ENCODE measurements at regions not wholly inside any gene's neighbourhood (a gene's known extent, or its start where the extent isn't known, plus 50 kb on each side); places are given as distances from the start of the nearest gene placed in this dataset.

DNA sequence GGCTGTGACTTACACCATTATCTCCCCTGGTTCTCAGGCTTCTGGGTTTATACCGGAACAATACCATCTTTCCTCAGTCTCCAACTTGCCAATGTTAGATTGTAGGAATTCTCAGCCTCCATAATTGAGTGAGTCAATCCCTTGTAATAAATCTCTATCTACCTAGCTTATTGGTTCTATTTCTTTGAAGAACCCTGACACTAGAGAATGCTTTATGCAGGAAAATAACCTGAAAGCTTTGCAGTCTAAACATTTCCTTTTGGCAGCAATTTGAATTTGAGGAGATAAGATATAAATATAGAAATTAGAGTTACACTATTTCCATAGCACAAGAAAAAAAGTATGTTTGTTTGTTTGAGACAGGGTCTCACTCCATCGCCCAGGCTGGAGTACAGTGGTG, 278.1 kb upstream of the CDH18 start:
- DNase-seq = no peak

DNA sequence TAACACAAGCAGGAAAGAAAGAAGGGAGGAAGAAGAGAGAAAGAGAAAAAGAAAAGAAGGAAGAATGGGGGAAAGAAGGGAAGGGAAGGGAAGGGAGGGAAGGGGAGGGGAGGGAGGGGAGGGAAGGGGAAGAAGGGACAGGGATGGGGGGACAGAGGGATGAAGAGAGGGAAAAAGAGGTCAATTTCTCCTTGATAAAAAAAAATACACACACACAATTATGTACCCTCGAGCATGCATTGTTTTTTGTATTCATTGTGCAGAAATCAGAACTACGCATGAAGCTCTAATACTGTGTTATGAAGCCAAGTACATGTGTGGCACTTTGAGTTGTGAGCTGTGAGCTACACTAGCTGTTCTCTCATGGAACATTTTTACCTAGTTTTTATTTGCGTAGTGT, 274.9 kb upstream of the CDH18 start:
- DNase-seq = no peak

GRCh38 chr5:20254748-20255147, 266.7 kb upstream of the CDH18 start:
- DNase-seq = no peak

GRCh38 chr5:20248118-20248517, 260.1 kb upstream of the CDH18 start:
- DNase-seq = no peak

GRCh38 chr5:20245432-20245974, 257.5 kb upstream of the CDH18 start:
- DNase-seq = no peak

- no peak for DNase-seq
Observed at GRCh38 chr5:20241351-20241750, 253.4 kb upstream of the CDH18 start.

- no peak for DNase-seq
Observed at GRCh38 chr5:20231040-20231439, 243.0 kb upstream of the CDH18 start.

DNA sequence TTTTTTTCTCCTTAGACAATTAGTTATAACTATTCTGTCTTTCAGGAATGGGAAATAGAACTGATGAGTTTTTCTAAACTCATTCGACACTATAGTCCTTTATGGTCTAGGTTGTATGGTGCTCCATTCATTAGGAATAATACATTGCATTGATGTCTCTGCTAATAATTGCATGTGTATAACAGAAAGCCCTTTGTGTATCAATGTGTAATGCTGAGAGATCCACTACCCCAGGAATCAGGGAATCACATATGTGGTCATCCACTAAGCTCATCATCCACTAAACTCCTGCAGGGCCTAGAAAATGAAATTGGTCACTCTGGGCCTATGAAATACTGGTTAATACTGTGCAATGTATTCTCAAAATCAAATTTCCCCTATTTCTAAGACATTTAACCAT, 242.0 kb upstream of the CDH18 start:
- DNase-seq = peak in 1 of 14 donors; percentile 49

GRCh38 chr5:20229303-20230005, 241.5 kb upstream of the CDH18 start:
- DNase-seq = peak in 1 of 14 donors; percentile 55

GRCh38 chr5:20224966-20225365, 237.0 kb upstream of the CDH18 start:
- DNase-seq = no peak

GRCh38 chr5:20224046-20224445, 236.0 kb upstream of the CDH18 start:
- no peak for DNase-seq

DNA sequence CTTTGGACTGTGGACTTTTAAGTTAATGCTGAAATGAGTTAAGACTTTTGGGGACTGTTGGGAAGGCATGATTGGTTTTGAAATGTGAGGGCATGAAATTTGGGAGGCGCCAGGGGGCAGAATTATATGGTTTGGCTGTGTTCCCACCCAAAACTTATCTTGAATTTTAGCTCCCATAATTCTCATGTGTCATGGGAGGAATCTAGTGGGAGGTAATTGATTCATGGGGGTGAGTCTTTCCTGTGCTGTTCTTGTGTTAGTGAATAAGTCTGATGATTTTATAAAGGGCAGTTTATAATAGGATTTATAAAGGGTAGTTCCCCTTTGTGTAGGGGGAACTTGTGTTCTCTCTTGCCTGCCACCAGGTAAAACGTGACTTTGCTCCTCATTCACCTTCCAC, 235.5 kb upstream of the CDH18 start:
- DNase-seq = no peak

GRCh38 chr5:20215257-20215656, 227.3 kb upstream of the CDH18 start:
- no peak for DNase-seq

- no peak for DNase-seq
Observed at GRCh38 chr5:20213803-20214202, 225.8 kb upstream of the CDH18 start.

DNA sequence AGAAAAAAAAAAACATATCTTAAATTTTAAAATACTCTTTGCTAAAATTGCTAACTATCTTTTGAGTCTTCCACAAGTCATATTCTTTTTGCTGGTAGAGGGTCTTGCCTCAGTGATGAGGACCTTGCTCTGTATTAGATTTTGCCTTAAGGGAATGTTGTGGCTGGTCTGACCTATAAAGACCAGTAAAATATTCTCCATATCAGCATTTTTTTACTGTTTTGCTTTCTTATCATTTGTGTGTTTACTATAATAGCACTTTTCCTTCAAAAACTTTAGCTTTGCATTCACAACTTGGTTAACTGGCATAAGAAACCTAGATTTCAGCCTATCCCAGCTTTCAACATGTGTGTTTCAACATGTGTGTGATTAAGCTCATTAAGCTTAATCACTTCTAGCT, 224.7 kb upstream of the CDH18 start:
- DNase-seq = no peak

DNA sequence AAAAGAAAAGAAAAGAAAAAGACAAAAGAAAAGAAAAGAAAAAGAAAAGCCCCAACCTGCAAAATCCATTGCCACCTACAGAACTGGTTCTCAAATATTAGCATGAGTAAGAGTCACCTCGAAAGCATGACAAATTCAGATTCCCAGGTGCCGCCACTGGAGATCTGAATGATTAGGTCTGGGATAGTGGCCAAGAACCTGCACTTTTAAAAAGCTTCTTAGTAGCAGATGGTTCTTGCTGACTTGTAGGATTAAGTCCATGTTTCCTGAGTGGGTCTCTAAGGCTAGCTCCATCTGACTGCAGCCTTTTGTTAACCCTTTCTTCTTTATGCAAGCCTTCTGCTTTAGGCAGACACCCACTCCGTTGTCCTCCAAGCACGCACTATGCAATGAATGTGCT, 178.5 kb upstream of the CDH18 start:
- DNase-seq = no peak

- DNase-seq = no peak
Observed at GRCh38 chr5:20158006-20158405, 170.0 kb upstream of the CDH18 start.

DNA sequence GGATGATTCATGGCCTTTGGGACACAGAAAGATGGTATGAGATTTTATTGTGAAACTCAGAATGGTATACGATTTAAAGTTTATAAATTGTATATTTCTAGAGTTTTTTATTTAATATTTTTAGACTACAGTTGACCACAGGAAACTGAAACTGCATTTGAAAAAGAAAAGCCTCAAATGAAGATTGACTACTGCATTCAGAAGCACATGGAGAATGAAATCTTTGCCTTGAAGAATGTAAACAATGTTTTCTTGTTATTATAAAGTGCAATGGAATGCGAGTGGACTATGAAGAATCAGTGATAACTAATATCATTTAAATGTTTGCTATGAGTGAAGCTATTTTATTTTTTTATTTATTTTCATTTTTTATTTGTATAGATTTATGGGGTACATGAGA, 169.1 kb upstream of the CDH18 start:
- no peak for DNase-seq

- no peak for DNase-seq
Observed at GRCh38 chr5:20145240-20145639, 157.2 kb upstream of the CDH18 start.

DNA sequence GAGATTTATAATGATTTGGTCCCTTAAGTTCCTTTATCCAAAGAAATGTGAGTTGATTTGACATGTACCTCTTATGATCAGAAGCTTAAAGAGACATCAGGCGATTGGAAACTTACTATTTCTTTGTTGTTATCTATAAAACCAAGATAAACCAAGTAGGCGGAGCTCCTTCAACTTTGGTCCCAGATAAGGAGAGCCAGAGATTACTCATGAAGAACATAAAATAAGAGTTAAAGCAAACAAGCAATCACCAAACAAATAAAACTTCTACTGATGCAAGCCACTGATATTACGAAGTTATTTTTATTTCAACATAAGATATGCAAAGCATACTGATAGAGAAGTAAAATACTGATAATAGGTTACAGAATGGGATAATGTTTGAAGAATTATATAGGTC, 141.5 kb upstream of the CDH18 start:
- DNase-seq = no peak

GRCh38 chr5:20128343-20128742, 140.3 kb upstream of the CDH18 start:
- no peak for DNase-seq

DNA sequence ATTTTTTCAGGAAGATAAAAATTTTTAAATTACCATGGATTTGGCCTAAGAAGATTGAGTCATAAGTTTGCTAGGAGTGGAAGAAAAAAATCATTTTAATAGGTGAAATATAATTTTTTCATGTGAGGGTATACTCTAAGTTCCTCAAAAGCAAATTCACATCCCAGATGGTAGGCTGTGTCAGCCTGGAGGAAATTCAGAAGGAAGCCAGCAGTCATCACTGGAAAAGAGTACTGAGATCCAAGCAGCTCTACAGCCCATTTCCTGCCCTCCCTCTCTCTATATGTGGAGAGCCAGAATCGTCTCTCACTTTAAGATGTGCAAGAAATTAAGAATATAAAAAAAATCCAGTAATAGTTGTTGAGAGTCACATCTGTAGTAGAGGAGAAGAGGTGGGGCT, 126.5 kb upstream of the CDH18 start:
- DNase-seq = peak in 1 of 14 donors; percentile 40

DNA sequence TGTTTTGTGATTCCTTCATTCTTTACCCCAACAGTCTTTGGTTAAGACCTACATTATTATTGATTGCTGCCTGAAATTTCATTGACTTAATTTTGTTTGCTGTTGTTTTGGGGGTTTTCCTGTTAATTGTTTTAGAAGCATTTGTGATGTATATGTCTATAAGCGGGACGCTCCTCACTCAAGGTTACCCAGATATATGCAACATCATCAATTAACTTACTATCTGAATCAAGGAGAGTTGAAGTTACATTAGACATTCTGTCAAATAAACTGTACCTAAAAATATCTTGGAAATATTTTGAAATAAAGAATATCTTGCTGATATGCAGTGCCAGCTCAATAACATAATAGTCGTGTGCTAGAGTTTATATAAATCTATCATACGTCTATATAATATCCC, 125.9 kb upstream of the CDH18 start:
- no peak for DNase-seq

DNA sequence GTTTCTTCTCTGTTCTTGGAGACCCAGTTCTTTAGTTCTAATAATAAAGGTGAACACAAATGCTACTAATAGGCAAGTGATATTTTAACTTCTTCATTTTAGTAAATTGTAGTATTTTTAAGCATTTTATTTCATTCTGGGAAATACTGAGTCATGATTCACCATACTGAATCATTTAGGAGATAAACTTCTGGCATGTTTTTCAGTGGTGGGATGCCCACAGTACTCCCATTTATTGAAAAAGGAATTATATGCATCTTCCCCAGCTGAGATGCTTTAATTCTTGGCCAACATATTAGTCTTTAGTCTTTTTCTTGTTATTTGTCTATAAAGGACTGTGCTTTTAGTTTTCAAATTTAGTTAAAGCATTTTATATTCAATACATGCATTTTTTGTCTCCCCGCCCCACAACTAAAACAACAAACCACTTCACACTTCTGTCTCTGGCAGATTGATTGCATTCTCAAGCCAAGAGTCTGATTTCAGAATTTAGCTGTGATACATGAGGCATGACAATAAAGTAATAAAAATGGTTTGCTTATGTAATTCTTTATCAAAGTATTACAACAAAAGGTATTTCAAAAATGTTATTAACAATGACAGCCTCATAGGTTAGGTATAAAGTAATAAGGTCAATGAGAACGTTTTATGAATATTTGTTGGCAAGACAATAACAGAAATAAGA, 125.2 kb upstream of the CDH18 start:
- DNase-seq = no peak

Data from C1 segment of cervical spinal cord (tissue), 14 donors.